Endodermal cell (in vitro differentiated cells): ENCODE measurements at regions not wholly inside any gene's neighbourhood (a gene's known extent, or its start where the extent isn't known, plus 50 kb on each side); places are given as distances from the start of the nearest gene placed in this dataset.

ENCODE experiments used
- DNase-seq: peaks from one replicate; pipeline ENCODE4 v3.0.0-alpha.2; 2017
- H3K27ac ChIP-seq: 2 replicates; pipeline ENCODE4 v1.5.1; 2013; ENCODE audit warnings: mild to moderate bottlenecking, low read depth, low read length, moderate library complexity
- H3K27me3 ChIP-seq: 2 replicates; pipeline ENCODE4 v1.6.1; 2013; ENCODE audit warnings: mild to moderate bottlenecking, low read length, moderate library complexity; ENCODE audit not compliant: insufficient read depth, control insufficient read depth, poor library complexity, severe bottlenecking
- H3K36me3 ChIP-seq: 2 replicates; pipeline ENCODE4 v1.7.0; 2013; ENCODE audit warnings: mild to moderate bottlenecking, low read length, moderate library complexity; ENCODE audit not compliant: control insufficient read depth, insufficient read depth
- H3K4me1 ChIP-seq: one replicate; pipeline ENCODE4 v1.7.0; 2013; ENCODE audit warnings: low read length; ENCODE audit not compliant: control insufficient read depth, insufficient read depth
- H3K4me3 ChIP-seq: 2 replicates; pipeline ENCODE4 v1.5.1; 2013; ENCODE audit warnings: mild to moderate bottlenecking, low read length, moderate library complexity
- H3K9ac ChIP-seq: 2 replicates; pipeline ENCODE4 v1.6.1; 2013; ENCODE audit warnings: mild to moderate bottlenecking, low read length, moderate library complexity; ENCODE audit not compliant: poor library complexity, severe bottlenecking; ENCODE audit errors: extremely low read depth
- H3K9me3 ChIP-seq: 2 replicates; pipeline ENCODE4 v1.6.1; 2013; ENCODE audit warnings: mild to moderate bottlenecking, low read length, moderate library complexity; ENCODE audit not compliant: control insufficient read depth
- H3K27ac Mint-ChIP-seq: 2 replicates; pipeline ENCODE4 v1.8.0; 2020; ENCODE audit warnings: mixed read lengths
- H3K27me3 Mint-ChIP-seq: 2 replicates; pipeline ENCODE4 v1.8.0; 2021; ENCODE audit warnings: mild to moderate bottlenecking, mixed read lengths; ENCODE audit not compliant: insufficient read depth
- H3K36me3 Mint-ChIP-seq: 2 replicates; pipeline ENCODE4 v1.8.0; 2020; ENCODE audit warnings: low read depth, mixed read lengths
- H3K4me1 Mint-ChIP-seq: 2 replicates; pipeline ENCODE4 v1.8.0; 2020; ENCODE audit warnings: mixed read lengths
- H3K4me3 Mint-ChIP-seq: 2 replicates; pipeline ENCODE4 v1.8.0; 2020; ENCODE audit warnings: mild to moderate bottlenecking, moderate library complexity, mixed read lengths
- H3K9me3 Mint-ChIP-seq: 2 replicates; pipeline ENCODE4 v1.8.0; 2020; ENCODE audit warnings: mild to moderate bottlenecking, mixed read lengths
- CTCF ChIP-seq: fragments of 200-600 bp; sonication (generic); conservative IDR thresholded peaks from 2 replicates; pipeline ENCODE4 v1.5.0; 2021; ENCODE audit warnings: antibody characterized with exemption, mild to moderate bottlenecking
- WGBS, 2 experiments: methylation state at CpG; one replicate each; pipeline versions ENCODE4 v1.1.5 to v1.1.7; 2013; ENCODE audit warnings: missing lambda C conversion rate in 2 of 2, mixed read lengths in 1 of 2; ENCODE audit not compliant: insufficient coverage in 1 of 2, insufficient read length in 1 of 2; 5-methylcytosine and 5-hydroxymethylcytosine counted together

- Mint-ChIP-seq H3K36me3 (no peaks in the 10 kb centered on the region), H3K9me3 (no peaks in the 10 kb centered on the region), H3K4me1 (no peaks in the 10 kb centered on the region), H3K27ac (no peak overlapping the region), H3K27me3 (peaks cover 6% of the 10 kb centered on the region), H3K4me3 (no peak overlapping the region)
- TF ChIP-seq CTCF = no peak
- WGBS, 2 experiments = 82 to 88% methylated on average over 4 to 7 of the region's 7 CpGs
- DNase-seq = peak; percentile 36
- Histone ChIP-seq H3K4me3 (no peak overlapping the region), H3K36me3 (no peaks in the 10 kb centered on the region), H3K27ac (no peak overlapping the region), H3K9me3 (no peaks in the 10 kb centered on the region), H3K4me1 (no peaks in the 10 kb centered on the region), H3K9ac (no peak overlapping the region), H3K27me3 (no peaks in the 10 kb centered on the region)
Measured at GRCh38 chr7:155975490-155975889, 163.2 kb upstream of the SHH start.

- Histone ChIP-seq H3K36me3 (no peaks in the 10 kb centered on the region), H3K27me3 (no peaks in the 10 kb centered on the region), H3K9ac (no peak overlapping the region), H3K4me1 (no peaks in the 10 kb centered on the region), H3K9me3 (no peaks in the 10 kb centered on the region), H3K4me3 (no peak overlapping the region), H3K27ac (no peak overlapping the region)
- Mint-ChIP-seq H3K4me1 (no peaks in the 10 kb centered on the region), H3K4me3 (no peak overlapping the region), H3K27me3 (peaks cover 2% of the 10 kb centered on the region), H3K27ac (no peak overlapping the region), H3K36me3 (no peaks in the 10 kb centered on the region), H3K9me3 (no peaks in the 10 kb centered on the region)
- no peak for TF ChIP-seq CTCF
- peak; percentile 26 for DNase-seq
- WGBS, 2 experiments = 88 to 90% methylated on average over 4 to 11 of the region's 11 CpGs
Measured at GRCh38 chr7:155974186-155974897, 162.1 kb upstream of the SHH start.

- no peak overlapping the region for H3K4me3 ChIP-seq
- no peak overlapping the region for H3K4me3 Mint-ChIP-seq
- no peaks in the 10 kb centered on the region for H3K9me3 ChIP-seq
- no peaks in the 10 kb centered on the region for H3K36me3 Mint-ChIP-seq
- H3K4me1 ChIP-seq = no peaks in the 10 kb centered on the region
- no peaks in the 10 kb centered on the region for H3K36me3 ChIP-seq
- H3K27me3 Mint-ChIP-seq = no peaks in the 10 kb centered on the region
- H3K27me3 ChIP-seq = no peaks in the 10 kb centered on the region
- H3K27ac Mint-ChIP-seq = no peak overlapping the region
- no peak overlapping the region for H3K9ac ChIP-seq
- peak; percentile 17 for DNase-seq
- H3K4me1 Mint-ChIP-seq = no peaks in the 10 kb centered on the region
- WGBS, 2 experiments = 88 to 91% methylated on average over 13 to 15 of the region's 15 CpGs
- no peak for TF ChIP-seq CTCF
- H3K27ac ChIP-seq = no peak overlapping the region
- no peaks in the 10 kb centered on the region for H3K9me3 Mint-ChIP-seq
Measured at GRCh38 chr7:155973451-155973997, 161.3 kb upstream of the SHH start.
